Endothelial cell of umbilical vein (primary cell): ENCODE measurements at regions not wholly inside any gene's neighbourhood (a gene's known extent, or its start where the extent isn't known, plus 50 kb on each side); places are given as distances from the start of the nearest gene placed in this dataset.

Experiments
- BruUV-seq: library from RNA; stranded (reverse); fragments of 400-500 nt; replicated peaks from 2 replicates; lab custom pipeline; 2021; lab: Mats Ljungman, UMichigan
- CTCF ChIA-PET: fragments of 300-600, 350-600 bp; sonication (Branson Sonifier 250); formaldehyde crosslinking; loops from one replicate; lab custom pipeline; 2021; ENCODE audit warnings: antibody characterized with exemption, inconsistent platforms; lab: Charles Lee
- POLR2A ChIA-PET: fragments of 300-600, 350-600 bp; sonication (Branson Sonifier 250); formaldehyde crosslinking; loops from one replicate; lab custom pipeline; 2021; ENCODE audit warnings: antibody characterized with exemption, inconsistent platforms; lab: Charles Lee
- DNase-seq: peaks from one replicate; pipeline ENCODE4 v3.0.0-alpha.2; 2011; ENCODE audit warnings: low read depth, low spot score
- FAIRE-seq: peaks from 2 replicates; lab custom pipeline; 2011; peaks lifted over from hg19 to GRCh38; lab: Jason Lieb, UNC
- H2AFZ ChIP-seq: 2 replicates; pipeline ENCODE4 v1.6.0; 2012; ENCODE audit warnings: low read depth, low read length, control low read depth, inconsistent platforms
- H3K27ac ChIP-seq: 2 replicates; pipeline ENCODE4 v1.5.1; 2011; ENCODE audit warnings: low read depth, mild to moderate bottlenecking, control low read depth, low read length, moderate library complexity; ENCODE audit not compliant: insufficient read depth
- H3K27me3 ChIP-seq, 2 experiments: 2 replicates each; pipeline versions ENCODE4 v1.6.0 to v1.6.1; 2011; ENCODE audit warnings: low read length in 2 of 2, mixed read lengths in 1 of 2; ENCODE audit not compliant: control insufficient read depth in 2 of 2, insufficient read depth in 2 of 2
- H3K36me3 ChIP-seq, 2 experiments: 2 replicates in 1 of 2; 3 replicates in 1 of 2; pipeline ENCODE4 v1.5.1; 2011; ENCODE audit warnings: low read length in 2 of 2, mild to moderate bottlenecking in 1 of 2, moderate library complexity in 1 of 2; ENCODE audit not compliant: control insufficient read depth in 2 of 2, insufficient read depth in 2 of 2; ENCODE audit errors: extremely low read depth in 1 of 2
- H3K4me1 ChIP-seq: 3 replicates; pipeline ENCODE4 v1.5.1; 2011; ENCODE audit warnings: mild to moderate bottlenecking, low read length; ENCODE audit not compliant: control insufficient read depth, insufficient read depth; ENCODE audit errors: extremely low read depth
- H3K4me2 ChIP-seq: 2 replicates; pipeline ENCODE4 v1.6.1; 2011; ENCODE audit warnings: low read length, control low read depth, mixed read lengths; ENCODE audit not compliant: insufficient read depth
- H3K4me3 ChIP-seq, 3 experiments: fragments of 200-600 bp in 1 of 3; sonication (generic), shearing (Covaris generic) in 1 of 3; replicated peaks in 1 of 3; 2 replicates each; pipeline ENCODE4 v1.5.1; 2011 to 2016; ENCODE audit warnings: control low read depth in 3 of 3, low read length in 3 of 3, mild to moderate bottlenecking in 2 of 3, inconsistent platforms in 1 of 3, low read depth in 1 of 3, moderate library complexity in 1 of 3; ENCODE audit not compliant: insufficient read depth in 1 of 3
- H3K79me2 ChIP-seq: 2 replicates; pipeline ENCODE4 v1.6.0; 2012; ENCODE audit warnings: low read length, inconsistent platforms; ENCODE audit not compliant: control insufficient read depth, insufficient read depth
- H3K9ac ChIP-seq: replicated peaks from 2 replicates; pipeline ENCODE3; 2011; ENCODE audit warnings: low read length, control low read depth; ENCODE audit not compliant: insufficient read depth; ENCODE audit errors: extremely low read depth
- H3K9me1 ChIP-seq: replicated peaks from 3 replicates; pipeline ENCODE4 v1.6.0; 2011; ENCODE audit warnings: mild to moderate bottlenecking, low read length; ENCODE audit not compliant: control insufficient read depth, insufficient read depth; ENCODE audit errors: extremely low read depth
- H3K9me3 ChIP-seq: replicated peaks from 2 replicates; pipeline ENCODE4 v1.5.1; 2012; ENCODE audit warnings: low read length, inconsistent platforms; ENCODE audit not compliant: control insufficient read depth, insufficient read depth
- H4K20me1 ChIP-seq: replicated peaks from 2 replicates; pipeline ENCODE3; 2011; ENCODE audit warnings: mild to moderate bottlenecking, low read length; ENCODE audit not compliant: control insufficient read depth, insufficient read depth; ENCODE audit errors: extremely low read depth
- EZH2 ChIP-seq: IDR thresholded peaks from 2 replicates; pipeline ENCODE4 v1.6.1; 2012; ENCODE audit warnings: borderline replicate concordance, low read depth, mild to moderate bottlenecking, moderate library complexity, low read length, inconsistent platforms; ENCODE audit not compliant: severe bottlenecking
- FOS ChIP-seq: IDR thresholded peaks from 2 replicates; pipeline ENCODE4 v1.6.1; 2011; ENCODE audit warnings: mild to moderate bottlenecking, low read length, moderate library complexity, borderline replicate concordance; ENCODE audit not compliant: insufficient read depth
- GATA2 ChIP-seq: IDR thresholded peaks from 2 replicates; pipeline ENCODE4 v1.7.0; 2011; ENCODE audit warnings: low read depth, mild to moderate bottlenecking, moderate library complexity, mixed read lengths, low read length; ENCODE audit not compliant: insufficient read length, insufficient read depth
- JUN ChIP-seq: IDR thresholded peaks from 2 replicates; pipeline ENCODE4 v1.6.1; 2011; ENCODE audit warnings: borderline replicate concordance, low read depth; ENCODE audit not compliant: insufficient read length, insufficient read depth
- MYC ChIP-seq: IDR thresholded peaks from one replicate; pipeline ENCODE4 v1.6.1; 2011; ENCODE audit warnings: mild to moderate bottlenecking, low read depth, low read length
- POLR2A ChIP-seq: IDR thresholded peaks from 2 replicates; pipeline ENCODE4 v1.6.1; 2012; ENCODE audit warnings: low read depth, mild to moderate bottlenecking, control low read depth, low read length
- POLR2AphosphoS5 ChIP-seq: IDR thresholded peaks from 2 replicates; pipeline ENCODE4 v1.6.1; 2012; ENCODE audit warnings: low read depth, mild to moderate bottlenecking, control low read depth, low read length, moderate library complexity; ENCODE audit not compliant: insufficient read depth
- dilution Hi-C: fragments of 300-500 bp; cut with MboI; formaldehyde crosslinking; loops from one replicate; pipeline ENCODE4 v1.15.0; 2019; ENCODE audit warnings: low sequenced_read_pairs; ENCODE audit not compliant: extremely low pct_ligation_motif_present
- intact Hi-C: fragments of 100-400 bp; cut with micrococcal nuclease; formaldehyde crosslinking; loops from one replicate; pipeline ENCODE4 v1.10.0; 2022
- TF ChIP-seq, protein P1 (sequence below), 2 donors: IDR thresholded peaks; 1 replicate in 1 of 2; 2 replicates in 1 of 2; pipeline ENCODE4 v1.5.1; 2011; ENCODE audit warnings: low read length in 2 of 2, mild to moderate bottlenecking in 2 of 2, moderate library complexity in 2 of 2, control low read depth in 1 of 2, inconsistent platforms in 1 of 2, low read depth in 1 of 2; ENCODE audit not compliant: insufficient read depth in 1 of 2; ENCODE audit errors: extremely low read depth in 1 of 2
- TF ChIP-seq, protein P2 (sequence below): IDR thresholded peaks from 2 replicates; pipeline ENCODE4 v1.6.1; 2011; ENCODE audit not compliant: insufficient read depth, insufficient read length

DNA sequence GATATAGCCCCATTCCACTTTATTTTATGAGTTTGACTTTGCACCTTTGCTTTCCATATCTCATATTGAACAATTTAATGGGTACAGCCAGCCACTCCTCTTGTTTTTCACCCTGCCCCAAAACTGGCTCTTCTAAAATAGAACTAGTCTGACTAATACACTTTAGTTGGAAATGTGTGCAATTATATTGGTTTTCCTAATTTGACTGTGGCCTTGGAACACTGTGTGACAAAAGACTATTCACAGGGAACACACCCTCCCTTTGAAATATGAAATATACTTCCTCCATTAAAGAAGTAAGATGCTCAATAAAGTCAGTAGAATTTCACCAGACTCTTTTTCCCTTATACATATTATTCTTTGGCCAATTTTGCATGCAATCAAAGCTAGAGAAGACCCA is 218.6 kb upstream of the DCN start:
- intact Hi-C loops = no loop called here
- FAIRE-seq = no peak
- Histone ChIP-seq H3K4me1 (peaks cover 22% of the 10 kb centered on the region), H3K36me3 (no peaks in the 10 kb centered on the region), H3K27me3 (no peaks in the 10 kb centered on the region), H3K4me2 (no peak overlapping the region), H3K79me2 (no peaks in the 10 kb centered on the region), H3K9me3 (no peaks in the 10 kb centered on the region), H3K27ac (peak overlapping the region; percentile 48), H3K9ac (no peak overlapping the region), H3K4me3 (no peak overlapping the region), H2AFZ (peak overlapping the region; percentile 29), H4K20me1 (no peaks in the 10 kb centered on the region), H3K9me1 (no peaks in the 10 kb centered on the region)
- dilution Hi-C loops = no loop called here
- no TSS peak for BruUV-seq
- no peak for DNase-seq
- TF ChIP-seq EZH2 (no peak), JUN (no peak), POLR2A (no peak), FOS (no peak), POLR2AphosphoS5 (no peak), GATA2 (no peak), MYC (no peak)
- TF ChIP-seq, protein P1, sequence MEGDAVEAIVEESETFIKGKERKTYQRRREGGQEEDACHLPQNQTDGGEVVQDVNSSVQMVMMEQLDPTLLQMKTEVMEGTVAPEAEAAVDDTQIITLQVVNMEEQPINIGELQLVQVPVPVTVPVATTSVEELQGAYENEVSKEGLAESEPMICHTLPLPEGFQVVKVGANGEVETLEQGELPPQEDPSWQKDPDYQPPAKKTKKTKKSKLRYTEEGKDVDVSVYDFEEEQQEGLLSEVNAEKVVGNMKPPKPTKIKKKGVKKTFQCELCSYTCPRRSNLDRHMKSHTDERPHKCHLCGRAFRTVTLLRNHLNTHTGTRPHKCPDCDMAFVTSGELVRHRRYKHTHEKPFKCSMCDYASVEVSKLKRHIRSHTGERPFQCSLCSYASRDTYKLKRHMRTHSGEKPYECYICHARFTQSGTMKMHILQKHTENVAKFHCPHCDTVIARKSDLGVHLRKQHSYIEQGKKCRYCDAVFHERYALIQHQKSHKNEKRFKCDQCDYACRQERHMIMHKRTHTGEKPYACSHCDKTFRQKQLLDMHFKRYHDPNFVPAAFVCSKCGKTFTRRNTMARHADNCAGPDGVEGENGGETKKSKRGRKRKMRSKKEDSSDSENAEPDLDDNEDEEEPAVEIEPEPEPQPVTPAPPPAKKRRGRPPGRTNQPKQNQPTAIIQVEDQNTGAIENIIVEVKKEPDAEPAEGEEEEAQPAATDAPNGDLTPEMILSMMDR (IDR thresholded peaks at IDR 0.05; ENCODE audit: extremely low read depth in 1 of 2, insufficient read depth in 1 of 2, low read depth in 1 of 2, low read length in 2 of 2) = no peak
- TF ChIP-seq, protein P2, sequence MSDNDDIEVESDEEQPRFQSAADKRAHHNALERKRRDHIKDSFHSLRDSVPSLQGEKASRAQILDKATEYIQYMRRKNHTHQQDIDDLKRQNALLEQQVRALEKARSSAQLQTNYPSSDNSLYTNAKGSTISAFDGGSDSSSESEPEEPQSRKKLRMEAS = no peak
- CTCF ChIA-PET = interaction anchor here (4.3 kb wide), 1 partner anchor 19 kb away, joined by 56 read pairs; no protein-coding TSS in a partner anchor
- POLR2A ChIA-PET = interaction anchor here (1.2 kb wide), 1 partner anchor 744 kb away, joined by 3 read pairs; no protein-coding TSS in a partner anchor
